Transverse colon (tissue), 4 donors: ENCODE measurements at regions not wholly inside any gene's neighbourhood (a gene's known extent, or its start where the extent isn't known, plus 50 kb on each side); places are given as distances from the start of the nearest gene placed in this dataset.

Experiments
- DNase-seq: peaks from one replicate; pipeline ENCODE4 v3.0.0-alpha.2; 2019
- H3K27ac ChIP-seq, 4 donors: fragments of 200-600 bp; sonication (generic); 2 replicates each; pipeline ENCODE4 v1.5.1; 2016 to 2018; ENCODE audit warnings: inconsistent platforms in 4 of 4
- H3K27me3 ChIP-seq: fragments of 200-600 bp; sonication (generic); 2 replicates; pipeline ENCODE4 v1.5.1; 2017; ENCODE audit warnings: inconsistent platforms
- H3K36me3 ChIP-seq, 4 donors: fragments of 200-600 bp; sonication (generic); 2 replicates each; pipeline ENCODE4 v1.5.1; 2017 to 2019; ENCODE audit warnings: inconsistent platforms in 4 of 4
- H3K4me1 ChIP-seq, 4 donors: fragments of 200-600 bp; sonication (generic); 2 replicates each; pipeline ENCODE4 v1.5.1; 2017 to 2020; ENCODE audit warnings: inconsistent platforms in 4 of 4
- H3K4me3 ChIP-seq, 4 donors: fragments of 200-600 bp; sonication (generic); 1 replicate in 1 of 4; 2 replicates in 3 of 4; pipeline versions ENCODE4 v1.5.1 to v1.6.1; 2017 to 2019; ENCODE audit warnings: inconsistent platforms in 4 of 4
- H3K9me3 ChIP-seq, 2 donors: fragments of 200-600 bp; sonication (generic); 2 replicates each; pipeline ENCODE4 v1.5.1; 2017 to 2019; ENCODE audit warnings: inconsistent platforms in 2 of 2
- CTCF ChIP-seq, 5 experiments: fragments of 200-600 bp in 3 of 5; fragments of 450-650 bp in 2 of 5; sonication (generic) in 3 of 5; IDR thresholded peaks; 1 replicate in 2 of 5; 2 replicates in 3 of 5; pipeline ENCODE4 v1.5.1; 2016 to 2017; ENCODE audit warnings: antibody characterized with exemption in 5 of 5, inconsistent platforms in 3 of 5, mild to moderate bottlenecking in 2 of 5, moderate library complexity in 1 of 5
- EP300 ChIP-seq: sonication (generic); formaldehyde crosslinking; IDR thresholded peaks from one replicate; pipeline ENCODE4 v1.6.1; 2017; ENCODE audit warnings: antibody characterized with exemption, low read depth
- POLR2A ChIP-seq: fragments of 450-650 bp; IDR thresholded peaks from one replicate; pipeline ENCODE4 v1.6.1; 2016; ENCODE audit warnings: antibody characterized with exemption, mild to moderate bottlenecking, moderate library complexity
- POLR2AphosphoS5 ChIP-seq, 3 donors: sonication (generic); formaldehyde crosslinking; IDR thresholded peaks; one replicate each; pipeline ENCODE4 v1.6.1; 2016; ENCODE audit warnings: antibody characterized with exemption in 3 of 3
- WGBS, 2 donors: methylation state at CpG; one replicate each; pipeline ENCODE4 v1.1.5; 2018; ENCODE audit warnings: low coverage in 1 of 2; 5-methylcytosine and 5-hydroxymethylcytosine counted together
- in situ Hi-C, 4 donors: fragments of 200-750 bp; cut with MboI; loops; one replicate each; pipeline versions ENCODE4 v1.15.0 to v1.15.1; 2017; ENCODE audit warnings: low sequenced_read_pairs in 3 of 4, low pct_ligation_motif_present in 1 of 4, low pct_unique_long_range_greater_than_20kb in 1 of 4
- intact Hi-C: fragments of 100-400 bp; cut with DNase I; formaldehyde crosslinking; loops from one replicate; pipeline ENCODE4 v1.15.1; 2023; ENCODE audit warnings: low total_unique reads

- no peak for DNase-seq
- Histone ChIP-seq H3K27me3 (no peaks in the 10 kb centered on the region), H3K27ac (no peak overlapping the region), H3K9me3 (no peaks in the 10 kb centered on the region), H3K4me3 (no peak overlapping the region), H3K36me3 (peaks cover 0 to 19% (median 2%) of the 10 kb centered on the region in 4 donors), H3K4me1 (no peaks in the 10 kb centered on the region)
- WGBS, 2 donors: 93 to 98% methylated on average over 3 to 25 of the region's 26 CpGs
- intact Hi-C loops (no loop called here), in situ Hi-C loops (no loop called here)
- no peak for TF ChIP-seq POLR2A
- no peak for TF ChIP-seq EP300
- TF ChIP-seq POLR2AphosphoS5 (IDR thresholded peaks at IDR 0.05): no peak
- TF ChIP-seq CTCF (IDR thresholded peaks at IDR 0.05): no peak
Observed at GRCh38 chr22:25350551-25350971, 131.1 kb downstream of the CRYBB2 start.

DNA sequence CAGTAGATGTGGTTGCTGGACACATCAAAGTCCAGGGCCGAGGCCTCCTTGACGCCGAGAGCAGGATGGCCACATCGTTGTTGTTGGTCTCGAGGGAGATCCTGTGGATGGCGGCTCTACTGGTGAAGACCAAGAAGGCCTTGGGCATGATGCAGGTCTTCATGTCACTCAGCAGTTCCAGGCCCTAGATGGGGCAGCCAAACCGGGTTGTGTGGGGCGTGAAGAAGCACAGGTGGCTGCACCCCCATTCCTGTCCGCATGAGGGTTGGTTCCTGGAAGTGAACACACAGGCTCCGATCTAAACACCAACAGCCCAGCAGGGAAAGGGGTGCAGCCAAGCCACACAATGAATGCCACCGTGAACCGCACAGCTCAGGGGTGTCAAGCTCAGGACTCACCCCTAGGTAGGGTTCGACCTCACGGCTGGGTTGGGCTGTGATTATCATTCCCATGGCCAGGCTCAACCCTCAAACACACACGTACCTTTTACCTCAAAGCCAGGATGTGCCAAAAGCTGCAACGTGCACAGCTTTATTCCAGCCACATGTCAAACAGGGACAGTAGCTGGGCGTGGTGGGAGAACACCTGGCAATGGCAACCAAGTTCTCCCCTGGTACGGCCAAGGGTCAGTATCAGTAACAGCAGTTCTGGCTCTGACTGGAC, 132.3 kb downstream of the CRYBB2 start:
- Histone ChIP-seq H3K27me3 (no peaks in the 10 kb centered on the region), H3K4me1 (no peaks in the 10 kb centered on the region), H3K36me3 (peaks cover 0 to 25% (median 2%) of the 10 kb centered on the region in 4 donors), H3K9me3 (no peaks in the 10 kb centered on the region), H3K27ac (no peak overlapping the region), H3K4me3 (no peak overlapping the region)
- intact Hi-C loops (no loop called here), in situ Hi-C loops (no loop called here)
- no peak for TF ChIP-seq POLR2A
- TF ChIP-seq POLR2AphosphoS5 (IDR thresholded peaks at IDR 0.05): no peak
- no peak for TF ChIP-seq EP300
- no peak for TF ChIP-seq CTCF (IDR thresholded peaks at IDR 0.05)
- no peak for DNase-seq
- WGBS, 2 donors: 92% methylated on average over 18 of the region's 18 CpGs; no CpG with 5 or more reads in 1 of the 2 donors

GRCh38 chr22:25352294-25352680, 132.8 kb downstream of the CRYBB2 start:
- in situ Hi-C loops: no loop called here
- no peak for DNase-seq
- no peak for TF ChIP-seq POLR2A
- no peak for TF ChIP-seq EP300
- TF ChIP-seq CTCF (IDR thresholded peaks at IDR 0.05): no peak
- H3K9me3 ChIP-seq: no peaks in the 10 kb centered on the region
- H3K27me3 ChIP-seq: no peaks in the 10 kb centered on the region
- no peak overlapping the region for H3K4me3 ChIP-seq
- no peaks in the 10 kb centered on the region for H3K4me1 ChIP-seq
- H3K36me3 ChIP-seq: peaks cover 0 to 27% (median 5%) of the 10 kb centered on the region in 4 donors
- WGBS, 2 donors: 97% methylated on average over 8 of the region's 8 CpGs; no CpG with 5 or more reads in 1 of the 2 donors
- no peak overlapping the region for H3K27ac ChIP-seq
- intact Hi-C loops: no loop called here

DNA sequence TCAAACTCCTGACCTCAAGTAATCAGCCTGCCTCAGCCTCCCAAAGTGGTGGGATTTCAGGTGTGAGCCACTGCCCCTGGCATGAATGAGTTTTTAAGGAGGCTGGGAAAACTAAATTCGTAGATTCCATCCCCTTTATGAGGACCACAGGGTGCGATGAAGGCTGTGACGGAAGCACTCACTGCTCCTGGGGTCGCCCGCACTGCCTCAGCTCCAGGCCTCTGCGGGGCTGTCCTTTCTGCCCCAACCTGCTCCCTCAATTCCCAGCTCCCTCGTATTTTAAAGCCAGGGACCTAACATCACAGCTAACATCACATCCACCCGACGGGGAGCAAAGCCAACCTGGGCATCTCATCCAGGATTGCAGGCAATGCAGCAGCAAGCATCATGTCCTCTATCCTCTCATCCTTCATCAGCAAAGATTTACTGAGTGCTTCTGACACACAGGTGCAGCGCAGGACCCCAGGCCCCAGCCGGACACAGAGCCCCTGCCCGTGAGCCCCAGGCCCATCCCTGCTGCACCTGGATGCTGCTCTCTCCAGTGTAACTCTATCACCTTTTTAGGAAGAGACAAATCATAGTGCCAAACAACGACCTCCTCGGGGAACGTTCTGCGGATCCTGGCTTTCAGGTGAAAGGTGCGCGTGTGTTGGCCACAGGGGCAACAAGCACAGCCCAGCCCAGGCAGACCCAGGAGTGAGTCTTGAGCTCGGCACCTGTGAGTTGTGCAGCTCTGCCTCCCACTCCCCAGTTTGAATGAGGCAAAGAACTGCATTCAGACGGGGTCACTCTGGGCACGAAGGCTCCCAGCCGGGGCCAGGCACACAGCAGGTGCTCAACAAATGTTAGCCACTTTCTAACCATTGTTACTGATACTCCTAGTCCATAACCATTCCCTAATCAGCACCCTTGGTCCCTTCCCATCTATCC, 134.3 kb downstream of the CRYBB2 start:
- in situ Hi-C loops: no loop called here
- Histone ChIP-seq H3K27me3 (no peaks in the 10 kb centered on the region), H3K27ac (no peak overlapping the region), H3K9me3 (no peaks in the 10 kb centered on the region), H3K4me3 (no peak overlapping the region), H3K4me1 (no peaks in the 10 kb centered on the region), H3K36me3 (peaks cover 0 to 27% (median 6%) of the 10 kb centered on the region in 4 donors)
- TF ChIP-seq POLR2AphosphoS5 (IDR thresholded peaks at IDR 0.05) (no peak), POLR2A (no peak), EP300 (no peak), CTCF (IDR thresholded peaks at IDR 0.05) (no peak)
- WGBS, 2 donors: 80 to 96% methylated on average over 1 to 22 of the region's 22 CpGs
- intact Hi-C loops: no loop called here
- DNase-seq: no peak
